ENCODE measurements at regions not wholly inside any gene's neighbourhood (a gene's known extent, or its start where the extent isn't known, plus 50 kb on each side); places are given as distances from the start of the nearest gene placed in this dataset.

DNA sequence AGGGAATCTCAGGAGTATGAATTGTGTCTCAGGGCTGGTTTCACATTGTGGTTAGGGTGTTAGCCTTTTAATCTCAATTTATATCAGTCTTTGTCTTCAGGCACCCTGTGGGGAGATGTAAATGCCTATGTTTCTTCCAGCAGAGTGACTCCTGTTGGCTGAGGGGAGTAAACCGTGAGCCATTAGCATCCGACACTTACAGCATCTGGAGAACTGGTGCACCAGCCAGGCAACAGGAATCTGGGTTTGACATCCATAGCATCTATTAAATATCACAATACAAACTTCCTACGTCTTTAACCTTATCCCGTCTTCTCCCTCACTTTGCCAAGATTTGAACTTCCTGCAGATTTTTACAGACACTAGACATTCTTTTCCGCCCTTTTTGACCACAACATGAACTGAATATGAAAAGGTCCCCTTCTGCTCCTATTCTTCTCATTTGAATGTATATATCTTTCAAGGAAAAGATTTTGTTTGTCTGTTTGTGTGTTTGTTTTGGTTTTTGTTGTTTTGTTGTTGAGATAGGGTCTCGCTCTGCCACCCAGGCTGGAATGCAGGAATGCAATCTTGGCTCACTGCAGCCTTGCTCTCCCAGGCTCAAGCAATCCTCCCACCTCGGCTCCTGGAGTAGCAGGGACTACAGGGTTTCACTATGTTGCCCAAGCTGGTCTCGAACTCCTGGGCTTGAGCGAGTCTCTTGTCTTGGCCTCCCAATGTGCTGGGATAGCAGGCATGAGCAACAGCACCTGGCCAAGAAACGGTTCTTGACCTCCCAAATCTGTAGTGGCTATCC lies 626.2 kb downstream of the TLR4 start:
- no peak overlapping the region for H3K4me3 ChIP-seq (ENCODE audit: low read depth, low read length)
- in situ Hi-C loops (cut with HindIII; ENCODE audit: low sequenced_read_pairs) = no loop called here
- TF ChIP-seq, protein P1, sequence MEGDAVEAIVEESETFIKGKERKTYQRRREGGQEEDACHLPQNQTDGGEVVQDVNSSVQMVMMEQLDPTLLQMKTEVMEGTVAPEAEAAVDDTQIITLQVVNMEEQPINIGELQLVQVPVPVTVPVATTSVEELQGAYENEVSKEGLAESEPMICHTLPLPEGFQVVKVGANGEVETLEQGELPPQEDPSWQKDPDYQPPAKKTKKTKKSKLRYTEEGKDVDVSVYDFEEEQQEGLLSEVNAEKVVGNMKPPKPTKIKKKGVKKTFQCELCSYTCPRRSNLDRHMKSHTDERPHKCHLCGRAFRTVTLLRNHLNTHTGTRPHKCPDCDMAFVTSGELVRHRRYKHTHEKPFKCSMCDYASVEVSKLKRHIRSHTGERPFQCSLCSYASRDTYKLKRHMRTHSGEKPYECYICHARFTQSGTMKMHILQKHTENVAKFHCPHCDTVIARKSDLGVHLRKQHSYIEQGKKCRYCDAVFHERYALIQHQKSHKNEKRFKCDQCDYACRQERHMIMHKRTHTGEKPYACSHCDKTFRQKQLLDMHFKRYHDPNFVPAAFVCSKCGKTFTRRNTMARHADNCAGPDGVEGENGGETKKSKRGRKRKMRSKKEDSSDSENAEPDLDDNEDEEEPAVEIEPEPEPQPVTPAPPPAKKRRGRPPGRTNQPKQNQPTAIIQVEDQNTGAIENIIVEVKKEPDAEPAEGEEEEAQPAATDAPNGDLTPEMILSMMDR (IDR thresholded peaks at IDR 0.05; ENCODE audit: low read depth, low read length) = no peak
- DNase-seq (ENCODE audit: low read depth, low spot score) = no peak

DNA sequence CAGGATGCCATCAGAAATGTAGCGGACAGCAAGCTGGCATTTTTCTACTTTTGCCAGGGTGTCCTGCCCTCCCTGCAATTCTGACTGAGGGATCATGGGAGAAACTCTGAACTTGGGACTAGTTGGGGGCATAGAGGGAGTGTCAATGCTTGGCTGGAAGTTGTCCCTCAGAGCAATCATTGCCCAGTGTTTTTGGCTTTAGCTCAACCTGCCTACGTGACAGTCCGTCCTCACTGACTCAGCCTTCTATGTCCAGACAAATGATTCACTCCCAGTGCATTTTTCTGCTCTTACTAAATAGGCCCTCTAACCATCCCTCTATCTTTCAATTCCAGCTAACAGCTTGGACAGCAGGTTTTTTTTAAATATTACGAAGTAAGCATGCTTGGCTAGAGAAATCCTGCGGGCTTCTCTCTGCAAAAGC lies 627.4 kb downstream of the TLR4 start:
- in situ Hi-C loops (cut with HindIII; ENCODE audit: low sequenced_read_pairs) = no loop called here
- no peak overlapping the region for H3K4me3 ChIP-seq (ENCODE audit: low read depth, low read length)
- peak; percentile 78 for DNase-seq (ENCODE audit: low read depth, low spot score)
- TF ChIP-seq, protein P1 (IDR thresholded peaks at IDR 0.05; ENCODE audit: low read depth, low read length) = no peak

DNA sequence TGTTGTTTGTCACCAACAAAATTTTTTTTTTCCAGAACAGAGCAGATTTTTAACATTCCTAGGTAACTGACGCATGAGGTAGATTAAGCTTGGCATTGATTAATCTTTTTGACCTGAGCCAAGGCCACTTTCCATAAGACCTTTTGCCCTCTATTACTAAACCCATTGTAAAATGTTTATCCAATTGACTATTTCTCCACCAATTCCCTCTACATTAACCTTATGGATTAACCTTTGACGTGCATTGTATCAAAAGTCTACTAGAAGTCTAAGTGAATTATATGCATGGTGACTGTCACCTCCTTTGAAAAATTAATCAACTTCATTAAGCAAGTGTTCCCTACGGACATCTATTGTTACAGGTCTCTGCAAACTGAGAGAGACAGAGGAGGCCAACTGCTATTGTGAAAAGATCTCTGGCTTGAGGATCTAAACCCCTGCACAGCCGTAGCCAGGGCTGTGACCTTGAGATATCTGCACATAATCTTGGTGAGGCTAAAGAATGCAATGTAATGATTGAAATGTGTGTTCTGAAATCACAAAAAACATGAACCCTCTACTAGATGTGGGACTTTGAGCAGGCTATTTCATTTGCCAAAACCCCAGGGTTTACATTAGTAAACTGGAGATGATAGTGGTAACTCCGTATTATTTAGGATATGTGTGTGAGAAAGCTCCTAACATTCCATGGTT lies 632.2 kb downstream of the TLR4 start:
- TF ChIP-seq, protein P1 (IDR thresholded peaks at IDR 0.05; ENCODE audit: low read depth, low read length) = no peak
- H3K4me3 ChIP-seq (ENCODE audit: low read depth, low read length) = no peak overlapping the region
- in situ Hi-C loops (cut with HindIII; ENCODE audit: low sequenced_read_pairs) = no loop called here
- no peak for DNase-seq (ENCODE audit: low read depth, low spot score)

DNA sequence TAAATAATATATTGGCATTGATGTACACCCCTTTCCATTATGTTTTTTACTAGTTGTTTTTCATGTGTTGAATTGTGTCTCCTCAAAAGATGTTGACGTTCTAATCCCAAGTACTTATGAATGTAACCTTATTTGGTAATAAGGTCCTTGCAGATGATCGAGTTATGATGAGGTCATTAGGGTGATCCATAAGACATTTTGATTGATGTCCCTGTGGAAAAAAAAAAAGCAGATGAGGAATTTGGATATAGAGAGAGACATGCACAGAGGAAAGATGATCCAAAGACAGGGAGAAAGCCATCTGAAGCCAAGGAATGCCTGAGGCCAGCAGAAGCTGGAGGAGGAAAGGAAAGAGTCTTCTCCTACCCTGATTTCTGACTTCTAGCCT lies 632.7 kb downstream of the TLR4 start:
- no peak overlapping the region for H3K4me3 ChIP-seq (ENCODE audit: low read depth, low read length)
- no peak for DNase-seq (ENCODE audit: low read depth, low spot score)
- TF ChIP-seq, protein P1 (IDR thresholded peaks at IDR 0.05; ENCODE audit: low read depth, low read length) = no peak
- in situ Hi-C loops (cut with HindIII; ENCODE audit: low sequenced_read_pairs) = no loop called here

DNA sequence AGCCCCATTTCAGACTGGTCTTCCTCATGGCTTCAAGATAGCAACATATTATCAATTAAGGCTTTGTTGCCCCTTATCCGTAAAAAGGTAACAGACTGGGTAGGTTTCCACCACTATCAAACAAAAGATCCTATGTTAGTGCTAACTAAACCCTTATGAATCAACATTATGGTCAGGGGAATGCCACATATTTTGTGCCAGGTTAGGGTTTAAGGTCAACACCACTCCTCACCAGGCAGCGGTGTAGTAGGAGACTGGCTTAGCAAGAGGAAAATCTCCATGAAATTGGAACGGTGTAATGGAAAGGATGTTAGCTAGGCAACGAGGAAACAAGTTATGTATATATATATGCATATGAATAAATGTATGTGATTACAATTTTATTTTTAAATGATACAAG lies 655.8 kb downstream of the TLR4 start:
- DNase-seq (ENCODE audit: low read depth, low spot score) = no peak
- TF ChIP-seq, protein P1 (IDR thresholded peaks at IDR 0.05; ENCODE audit: low read depth, low read length) = no peak
- H3K4me3 ChIP-seq (ENCODE audit: low read depth, low read length) = no peak overlapping the region
- in situ Hi-C loops (cut with HindIII; ENCODE audit: low sequenced_read_pairs) = no loop called here

DNA sequence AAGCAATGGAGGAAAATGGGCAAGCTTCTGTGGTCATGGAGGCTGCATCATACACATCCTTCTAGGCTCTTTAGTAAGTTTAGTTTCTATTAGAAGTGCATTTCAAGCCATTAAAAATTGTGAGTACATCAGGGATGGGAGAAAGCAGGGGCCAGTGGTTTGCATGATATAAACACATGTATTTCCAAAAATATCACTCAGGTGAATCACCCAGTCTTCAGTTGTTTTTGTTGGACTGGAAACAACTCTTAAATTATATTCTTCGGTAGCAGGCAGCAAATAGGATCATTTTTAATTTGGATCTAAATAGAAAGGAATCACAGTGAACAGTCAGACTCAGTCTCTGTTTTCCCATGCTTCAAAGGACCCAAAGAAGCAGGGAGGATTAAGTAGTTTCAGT lies 657.9 kb downstream of the TLR4 start:
- TF ChIP-seq, protein P1 (IDR thresholded peaks at IDR 0.05; ENCODE audit: low read depth, low read length) = no peak
- peak; percentile 49 for DNase-seq (ENCODE audit: low read depth, low spot score)
- in situ Hi-C loops (cut with HindIII; ENCODE audit: low sequenced_read_pairs) = no loop called here

More for the DNA sequence above, 657.9 kb downstream of the TLR4 start:
- H3K4me3 ChIP-seq (ENCODE audit: low read depth, low read length) = no peak overlapping the region
